NK-92 treated with Interleukin-12 subunit alpha and Interleukin-12 subunit beta, amount 100 ng/mL, for 24 hours (cell line): ENCODE measurements at regions not wholly inside any gene's neighbourhood (a gene's known extent, or its start where the extent isn't known, plus 50 kb on each side); places are given as distances from the start of the nearest gene placed in this dataset.
A peak's percentile ranks its signal among the peaks of the same experiment; 100 is the strongest.

Experiments
- DNase-seq: peaks from one replicate; lab custom pipeline; 2025; lab: John Stamatoyannopoulos, UW

DNA sequence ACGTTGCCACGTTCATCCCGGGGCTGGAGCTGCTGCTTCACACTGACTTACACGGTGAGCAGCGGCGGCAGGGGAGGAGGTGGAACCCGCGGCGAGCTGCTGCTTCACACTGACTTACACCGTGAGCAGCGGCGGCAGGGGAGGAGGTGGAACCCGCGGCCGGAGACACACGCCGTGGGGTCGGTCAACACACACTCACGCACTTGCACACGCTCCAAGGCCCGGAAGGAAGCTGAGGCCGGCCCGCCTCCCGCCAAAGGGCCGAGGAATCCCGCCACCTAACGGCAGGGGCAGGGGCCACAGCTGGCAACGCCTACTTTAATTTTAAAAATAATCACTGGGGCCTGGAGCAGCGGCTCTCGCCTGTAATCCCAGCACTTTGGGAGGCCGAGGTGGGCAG, 94.4 kb upstream of the FOXC1 start:
- DNase-seq: no peak

DNA sequence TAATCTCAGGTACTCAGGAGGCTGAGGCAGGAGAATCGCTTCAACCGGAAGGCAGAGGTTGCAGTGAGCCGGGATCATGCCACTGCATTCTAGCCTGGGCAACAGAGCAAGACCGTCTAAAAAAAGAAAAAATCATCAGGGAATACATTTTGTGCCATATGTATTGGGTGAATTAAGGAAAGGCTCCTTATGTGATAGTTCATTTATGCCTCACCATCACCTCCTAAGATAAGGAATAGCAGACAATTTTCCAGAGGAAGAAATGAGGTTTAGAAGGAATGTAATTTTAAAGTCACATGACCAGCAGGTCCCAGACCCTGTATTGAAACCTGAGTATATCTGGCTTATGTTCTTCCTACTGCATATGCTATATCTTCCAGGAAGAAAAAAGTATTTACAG, 93.9 kb upstream of the FOXC1 start:
- no peak for DNase-seq

DNA sequence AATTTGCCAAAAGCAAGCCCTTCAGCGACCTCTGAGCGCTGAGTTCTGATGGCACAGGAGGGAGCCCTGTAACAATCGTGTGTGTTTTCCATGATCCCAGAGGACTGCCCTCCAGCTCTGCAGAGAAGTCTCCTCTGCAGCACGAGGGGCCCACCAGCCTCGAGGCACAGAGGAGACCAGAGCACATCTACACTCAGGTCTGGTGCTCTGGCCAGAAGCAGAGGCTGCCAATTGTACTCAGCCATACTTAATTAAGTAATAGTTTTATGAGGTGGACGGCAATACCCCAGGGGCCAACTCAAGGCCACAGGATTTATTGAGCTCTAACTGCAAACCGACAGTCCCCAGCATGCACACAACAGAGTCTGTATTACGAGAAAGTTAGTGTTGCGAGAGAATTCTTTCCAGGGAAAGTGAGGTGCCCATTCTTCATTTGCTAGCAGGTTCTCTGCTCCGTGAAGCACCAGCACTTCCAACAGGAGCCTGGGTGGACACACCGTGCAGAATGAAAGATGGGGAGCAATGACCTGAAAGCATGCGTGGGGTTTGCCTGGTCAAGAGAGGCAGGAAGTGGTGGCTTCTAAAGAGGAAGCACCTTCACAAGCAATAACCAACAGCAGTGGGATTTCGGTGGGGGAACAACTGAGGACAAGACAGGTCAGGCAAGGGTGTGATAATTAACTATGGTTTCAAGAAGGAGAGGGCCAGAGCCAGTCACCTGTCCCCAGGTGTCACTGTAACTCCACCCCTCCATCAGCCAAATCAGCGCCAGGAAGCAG, 92.8 kb upstream of the FOXC1 start:
- DNase-seq: no peak

DNA sequence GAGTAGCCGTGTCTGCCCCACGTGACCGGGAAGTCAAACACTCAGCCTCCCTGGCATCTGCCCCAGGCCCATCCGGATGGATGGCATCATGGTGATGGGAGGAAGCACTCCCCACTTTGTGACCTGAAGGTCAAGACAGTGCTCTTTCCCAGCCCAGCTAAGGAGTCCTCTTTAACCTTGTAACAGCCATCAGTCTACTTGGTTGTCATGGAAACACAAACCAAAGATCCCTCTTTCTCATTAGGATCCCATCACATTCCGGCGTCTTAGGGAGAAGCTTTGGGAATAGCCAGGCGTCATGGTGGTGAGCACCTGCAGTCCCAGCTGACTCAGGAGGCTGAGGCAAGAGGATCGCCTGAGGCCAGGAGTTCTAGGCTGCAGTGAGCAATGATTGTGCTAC, 90.9 kb upstream of the FOXC1 start:
- no peak for DNase-seq

DNA sequence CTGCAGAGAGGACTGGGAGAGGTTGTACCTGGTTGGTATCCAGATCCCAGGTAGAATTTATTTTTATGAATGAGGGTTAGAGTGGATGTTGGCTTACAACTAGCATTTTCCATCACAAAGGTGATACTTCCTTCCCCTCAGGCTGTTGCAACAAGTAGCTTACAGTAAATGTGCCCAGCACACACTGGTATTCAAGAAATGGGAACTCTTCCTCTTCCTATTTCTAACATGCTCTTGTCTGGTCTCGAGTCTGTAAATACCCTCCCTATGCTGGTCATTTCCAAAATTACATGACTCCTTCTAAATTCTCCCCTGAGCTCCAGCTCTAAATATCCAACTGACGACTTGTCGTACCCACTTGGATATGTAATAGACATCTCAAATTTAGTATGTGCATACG, 90.1 kb upstream of the FOXC1 start:
- DNase-seq: no peak

DNA sequence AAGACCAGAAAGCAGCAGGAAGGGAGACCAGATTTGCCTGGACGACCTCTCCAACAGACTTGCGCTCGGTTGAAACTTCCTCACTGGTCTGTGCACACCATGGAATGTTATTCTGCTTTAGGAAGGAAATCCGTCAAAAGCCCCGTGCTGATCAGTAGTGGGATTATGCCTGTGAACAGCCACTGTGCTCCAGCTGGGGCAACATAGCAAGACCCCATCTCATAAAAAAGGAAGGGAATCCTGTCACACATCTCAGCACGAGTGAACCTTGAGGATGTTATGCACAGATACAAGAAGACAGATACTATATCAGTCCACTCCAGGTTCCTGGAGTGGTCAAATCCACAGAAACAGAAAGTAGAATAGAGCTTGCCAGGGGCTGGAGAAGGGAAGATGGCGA, 86.9 kb upstream of the FOXC1 start:
- DNase-seq: no peak

DNA sequence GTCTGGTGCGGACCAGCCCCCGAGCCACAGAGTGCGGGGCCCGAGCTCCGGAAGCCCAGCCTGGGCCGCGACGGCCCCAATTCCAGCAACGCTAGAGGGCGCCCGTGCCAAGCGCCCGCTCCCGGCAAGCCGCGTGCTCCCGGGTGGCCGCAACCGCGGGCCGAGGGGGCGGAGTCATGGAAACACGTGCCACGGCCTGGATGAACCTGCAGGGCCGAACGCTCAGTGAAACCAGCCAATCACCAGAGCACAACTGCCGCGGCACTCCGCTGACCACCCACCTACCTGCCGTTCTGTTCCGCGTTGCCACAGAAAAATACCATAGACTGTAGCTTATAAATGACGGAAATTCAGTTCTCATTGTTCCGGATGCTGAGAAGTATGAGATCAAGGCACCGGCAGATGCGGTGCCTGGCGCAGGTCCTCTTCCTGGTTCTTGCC, 85.7 kb upstream of the FOXC1 start:
- no peak for DNase-seq

DNA sequence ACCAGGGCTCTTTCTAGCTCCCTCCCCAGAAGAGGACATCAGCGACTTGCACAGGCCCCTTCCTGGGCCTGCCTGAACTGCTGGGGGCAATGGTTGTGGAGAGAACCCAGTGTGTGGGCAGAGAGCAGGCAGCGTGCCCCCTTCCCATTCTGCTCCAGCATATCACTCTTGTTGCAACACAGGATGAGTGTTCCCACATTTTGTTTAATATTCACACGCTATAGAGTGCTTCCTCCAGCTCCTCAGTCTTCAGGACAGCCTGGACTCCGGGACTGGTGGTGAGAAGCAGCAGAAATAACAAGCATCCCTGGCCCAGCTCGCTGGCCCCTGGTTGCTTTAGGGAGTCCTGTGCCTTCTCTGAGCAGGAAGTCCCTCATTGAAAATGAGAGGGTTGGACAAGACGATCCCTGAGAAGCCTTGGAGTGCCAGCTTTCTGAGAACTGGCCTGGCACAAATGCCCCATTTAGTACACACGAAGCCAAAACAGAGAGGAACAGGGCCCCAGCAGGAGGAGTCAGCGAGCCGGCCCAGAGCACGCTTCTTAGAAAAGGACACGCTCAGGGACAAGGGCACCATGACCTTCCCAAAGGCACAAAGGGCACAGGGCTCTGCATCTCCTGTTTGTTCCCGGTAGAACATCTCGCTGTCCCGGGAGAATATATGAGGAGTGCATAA, 84.2 kb upstream of the FOXC1 start:
- no peak for DNase-seq

DNA sequence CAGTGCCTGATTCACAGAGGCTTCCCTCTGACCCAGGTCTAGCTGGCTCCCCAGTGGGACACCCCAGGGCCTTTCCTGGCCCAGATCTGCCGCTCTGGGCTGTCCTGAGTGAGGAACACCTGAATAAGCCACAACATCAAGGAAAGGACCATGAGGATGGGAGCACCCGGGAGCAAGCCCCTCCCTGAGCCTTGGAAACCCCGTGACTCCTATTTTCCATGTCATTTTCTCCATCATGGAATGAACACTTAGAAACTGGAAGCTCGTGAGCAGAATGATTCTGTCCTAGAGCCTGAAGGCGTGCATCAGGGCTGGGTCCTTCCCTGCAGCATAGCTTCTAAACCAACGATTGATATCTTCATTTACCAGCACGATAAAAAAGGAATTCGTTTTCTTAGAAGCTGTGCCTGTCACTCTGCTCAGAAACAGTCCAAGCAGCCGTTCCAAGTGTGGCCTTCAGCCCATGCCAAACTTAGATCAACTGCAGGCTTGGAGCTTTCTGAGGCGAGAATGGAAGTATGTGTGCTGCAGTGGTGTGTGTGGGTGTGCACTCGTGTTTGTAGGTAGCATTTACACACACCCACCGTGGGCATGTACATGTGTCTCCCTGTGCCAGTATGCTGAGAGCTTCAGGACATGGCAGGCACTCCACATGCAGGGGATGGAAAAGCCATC, 83.2 kb upstream of the FOXC1 start:
- DNase-seq: no peak

DNA sequence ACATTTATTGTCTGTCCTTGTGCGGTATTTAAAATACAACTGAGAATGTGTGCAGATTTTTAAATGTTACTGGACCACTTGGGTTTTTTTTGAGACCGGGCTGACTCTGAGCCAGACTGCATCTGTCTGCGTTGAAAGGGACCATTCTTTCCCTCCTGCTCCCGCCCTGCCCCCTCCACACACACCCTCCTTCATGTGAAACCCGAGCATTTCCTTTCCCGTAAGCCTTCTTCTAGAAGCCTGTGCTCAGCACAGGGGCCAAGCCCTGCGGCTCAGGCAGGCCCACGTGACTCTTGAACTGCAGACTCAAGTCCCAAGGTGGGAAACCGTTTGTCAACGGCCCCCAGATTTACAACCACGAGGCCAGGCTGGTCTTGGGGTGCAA, 82.7 kb upstream of the FOXC1 start:
- peak; percentile 51 for DNase-seq

DNA sequence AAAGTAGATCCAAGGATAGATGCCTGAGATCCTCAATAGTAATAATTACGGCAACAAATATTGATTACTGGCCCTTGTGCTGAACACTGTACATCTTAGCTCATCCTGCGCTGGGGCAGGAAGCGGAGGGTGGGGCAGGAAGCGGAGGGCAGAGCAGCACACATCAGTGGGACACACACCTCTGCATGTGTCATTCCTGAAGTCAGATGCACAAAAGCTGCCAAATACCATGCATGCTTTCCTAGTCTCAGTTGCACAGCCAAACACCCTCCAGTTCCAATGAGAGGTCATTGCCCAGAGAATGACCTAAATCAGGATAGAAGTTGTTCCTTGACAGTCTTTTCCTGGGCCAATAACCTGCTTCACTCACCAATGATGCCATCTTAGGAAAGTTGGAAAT, 74.4 kb upstream of the FOXC1 start:
- DNase-seq: no peak

DNA sequence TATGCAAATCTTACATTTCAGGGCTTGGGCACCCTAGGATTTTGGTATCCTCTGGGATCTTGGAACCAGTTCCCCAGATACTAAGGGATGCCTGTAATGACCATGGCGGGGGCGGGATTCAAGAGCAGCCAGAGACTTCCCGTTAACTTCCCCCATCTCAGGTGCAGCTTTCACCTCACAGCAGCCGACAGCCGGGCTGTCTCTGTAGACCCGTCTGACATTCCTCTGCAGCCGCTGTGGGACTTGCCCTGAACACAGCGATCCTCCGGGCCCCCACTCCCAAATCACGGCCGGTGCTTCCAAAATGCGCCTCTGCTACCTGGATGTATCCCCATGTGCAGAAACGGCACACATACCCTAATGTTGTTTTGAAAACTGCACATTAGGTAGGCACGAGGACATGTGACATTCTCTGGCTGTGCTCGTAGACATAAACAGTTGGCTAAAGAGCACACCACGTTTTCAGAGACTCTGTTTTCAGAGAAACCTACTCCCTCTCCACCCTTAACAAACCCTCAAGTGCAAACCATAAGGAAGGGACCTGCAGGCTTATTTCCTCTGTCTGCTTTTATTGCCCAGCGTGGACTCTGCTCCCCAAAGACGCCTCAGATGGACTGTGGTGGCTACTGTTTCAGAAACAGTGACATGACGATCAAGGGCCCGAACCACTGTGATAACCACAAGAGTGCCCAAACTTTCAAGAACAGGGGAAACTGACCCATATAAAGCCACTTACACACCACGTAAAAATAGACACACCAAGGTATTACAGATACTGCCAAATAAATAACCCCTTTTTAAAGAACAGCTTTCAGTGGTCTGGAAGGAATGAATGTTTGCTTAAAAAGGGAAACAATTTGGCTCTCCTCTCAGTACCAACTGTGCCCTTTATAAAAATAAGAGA, 72.9 kb upstream of the FOXC1 start:
- no peak for DNase-seq

DNA sequence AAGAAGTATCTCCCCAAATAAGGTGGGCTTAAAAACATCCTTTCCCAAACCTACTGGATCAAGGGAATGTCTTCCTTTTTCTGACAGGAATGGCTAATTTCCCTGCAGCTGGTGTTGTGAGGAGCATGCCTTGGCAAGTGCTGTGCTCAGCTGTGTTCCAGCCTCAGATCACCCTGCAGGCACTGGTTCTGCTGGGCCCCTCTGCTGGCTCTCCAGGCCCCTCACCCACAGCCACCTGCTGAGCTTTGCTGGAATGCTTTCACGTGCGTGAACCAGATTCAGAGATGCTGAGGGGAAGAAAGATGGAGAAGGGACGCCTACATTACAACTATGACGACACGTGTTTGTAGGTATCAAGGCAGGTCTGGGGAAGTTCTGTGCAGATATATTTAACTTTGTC, 71.3 kb upstream of the FOXC1 start:
- no peak for DNase-seq

DNA sequence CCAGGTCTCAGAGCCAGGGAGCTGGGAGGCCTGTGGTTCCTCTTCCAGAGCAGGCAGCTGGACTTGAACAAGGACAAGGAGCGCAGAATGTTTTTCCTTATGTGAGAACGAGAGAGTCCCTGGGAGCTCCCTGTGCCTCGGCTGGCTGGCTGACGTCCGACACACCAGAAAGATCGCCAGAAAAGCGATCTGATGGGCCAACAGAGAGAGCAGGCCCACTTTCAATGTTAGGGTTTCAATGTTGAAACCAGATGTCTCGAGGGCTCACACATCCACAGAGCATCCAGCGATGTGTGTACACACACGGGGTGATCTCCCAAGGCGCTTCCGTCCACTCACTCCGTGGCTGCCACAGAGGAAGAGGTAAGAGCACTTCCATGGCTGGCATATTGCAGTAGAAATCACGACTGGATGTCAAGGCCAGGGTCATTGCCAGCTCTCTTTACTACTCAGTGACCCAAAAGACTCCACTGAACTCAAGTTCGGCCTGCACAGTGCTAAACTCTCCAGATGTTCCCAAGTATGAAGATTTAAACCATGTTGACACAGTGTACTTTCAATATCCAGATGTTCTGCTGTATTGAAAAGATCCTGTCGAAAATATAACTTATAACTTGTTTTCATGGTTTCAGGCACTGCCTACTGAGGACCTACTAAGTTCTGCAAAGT, 70.8 kb upstream of the FOXC1 start:
- no peak for DNase-seq

DNA sequence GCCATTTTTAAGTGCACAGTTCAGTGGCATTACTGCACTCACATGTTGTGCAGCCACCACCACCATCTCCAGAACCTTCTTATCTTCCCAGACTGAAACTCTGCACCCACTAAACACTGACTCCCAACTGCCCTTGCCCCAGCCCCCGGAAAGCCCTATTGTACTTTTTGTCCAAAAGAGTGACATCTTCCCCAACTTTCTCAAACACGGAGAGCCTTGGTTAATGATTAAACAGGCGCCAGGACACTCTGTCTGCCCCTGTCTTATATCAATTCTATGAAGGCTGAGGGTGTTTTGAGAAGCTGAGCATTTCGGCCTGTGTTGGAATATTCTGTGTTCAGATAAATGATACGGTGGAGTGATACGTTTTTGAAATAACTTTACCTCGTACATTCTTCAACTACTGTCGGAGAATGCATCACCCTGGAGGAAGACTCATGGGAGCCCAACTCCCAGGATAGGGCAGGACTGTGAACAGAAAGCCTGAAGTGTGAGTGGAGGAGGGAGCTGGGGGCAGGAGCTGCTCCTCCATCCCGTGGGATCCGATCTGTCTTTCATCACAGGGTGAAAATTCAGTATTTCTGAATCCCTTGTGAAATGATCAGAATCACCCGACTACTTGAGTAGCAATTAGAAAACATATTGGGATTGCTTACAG, 68.7 kb upstream of the FOXC1 start:
- DNase-seq: no peak

DNA sequence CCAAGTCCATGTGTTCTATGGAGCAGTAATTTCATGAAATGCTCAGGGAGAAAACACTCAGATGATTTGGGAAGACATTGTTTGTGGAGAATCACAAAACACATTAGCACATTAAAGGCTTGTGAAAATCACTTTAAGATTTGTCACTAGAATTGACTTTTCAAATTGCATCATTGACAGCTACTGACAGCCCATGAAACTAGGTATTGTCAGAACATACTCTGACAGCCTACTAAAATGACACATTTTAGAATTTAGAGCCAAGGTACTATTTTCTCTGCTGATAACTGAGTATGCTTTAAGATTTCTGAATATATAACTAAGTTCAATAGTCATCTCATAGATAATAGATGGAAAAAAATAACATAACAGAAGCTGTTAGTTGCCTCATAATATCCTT, 67.4 kb upstream of the FOXC1 start:
- DNase-seq: no peak

DNA sequence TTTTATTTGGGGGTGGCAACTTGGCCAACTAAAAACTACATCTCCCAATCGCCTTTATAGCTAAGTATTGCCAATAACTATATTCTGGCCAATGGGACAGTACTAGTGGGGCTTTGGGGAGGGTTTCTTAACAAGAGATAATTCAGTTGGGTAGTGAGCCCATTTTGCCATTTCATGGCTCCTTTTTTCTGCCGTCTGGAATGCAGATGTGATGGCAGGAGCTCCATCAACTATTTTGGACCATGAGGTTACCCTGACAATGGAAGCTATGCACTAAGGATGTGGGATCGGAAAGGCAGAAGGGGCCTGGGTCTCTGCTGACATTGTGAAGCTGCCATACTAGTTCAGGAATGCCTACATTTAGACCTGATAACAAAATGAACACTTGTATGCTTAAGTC, 67.0 kb upstream of the FOXC1 start:
- DNase-seq: no peak

DNA sequence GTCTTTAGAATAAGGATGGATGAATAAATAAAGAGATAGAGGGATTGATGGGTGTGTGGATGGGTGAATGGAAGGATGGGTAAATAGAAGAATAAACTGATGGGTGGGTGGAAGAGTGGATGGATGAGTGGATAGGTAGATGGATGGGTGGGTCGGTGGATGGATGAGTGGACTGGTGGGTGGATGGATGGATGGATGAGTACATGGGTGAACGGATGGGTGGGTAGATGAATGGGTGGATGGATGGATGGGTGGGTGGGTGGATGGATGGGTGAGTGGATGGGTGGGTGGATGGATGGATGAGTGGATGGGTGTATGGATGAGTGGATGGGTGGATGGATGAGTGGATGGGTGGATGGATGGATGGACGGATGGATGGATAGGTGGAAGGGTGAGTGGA, 65.7 kb upstream of the FOXC1 start:
- DNase-seq: no peak

DNA sequence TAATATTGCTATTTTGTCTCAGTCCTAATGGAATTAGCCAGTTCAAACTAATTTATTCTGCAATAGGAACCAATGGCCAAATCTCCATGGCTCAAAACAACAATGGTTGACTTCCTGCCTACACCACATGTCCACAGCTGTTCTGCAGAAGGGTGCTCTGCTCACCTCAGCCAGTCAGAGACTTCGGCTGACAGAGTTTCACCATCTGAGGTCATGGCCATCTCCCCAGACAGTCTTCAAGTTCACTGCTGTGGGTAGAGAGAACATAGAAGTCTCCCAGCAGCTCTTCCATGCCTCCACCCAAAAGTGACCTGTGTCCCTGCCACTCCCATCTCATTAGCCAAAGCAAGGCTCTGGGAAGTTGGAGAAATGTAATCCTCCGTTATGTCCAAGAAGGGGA, 65.1 kb upstream of the FOXC1 start:
- DNase-seq: no peak

DNA sequence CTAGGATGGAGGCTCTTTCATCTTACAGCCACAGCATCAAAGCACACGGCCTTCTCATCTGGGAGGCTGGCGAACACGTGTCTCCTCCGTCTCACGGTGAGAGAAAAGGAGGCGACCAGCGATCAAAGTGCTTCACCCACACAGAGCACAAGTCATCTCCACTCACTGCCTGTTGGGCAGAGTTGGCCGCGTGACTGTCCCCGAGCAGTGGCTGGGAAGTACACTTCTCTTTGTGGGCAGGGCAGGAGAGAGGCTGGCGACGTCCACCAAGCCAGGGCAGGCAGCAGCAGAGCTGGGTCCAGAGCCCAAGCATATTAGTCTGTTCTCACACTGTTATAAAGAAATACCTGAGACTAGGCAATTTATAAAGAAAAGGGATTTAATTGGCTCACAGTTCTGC, 64.1 kb upstream of the FOXC1 start:
- DNase-seq: no peak

DNA sequence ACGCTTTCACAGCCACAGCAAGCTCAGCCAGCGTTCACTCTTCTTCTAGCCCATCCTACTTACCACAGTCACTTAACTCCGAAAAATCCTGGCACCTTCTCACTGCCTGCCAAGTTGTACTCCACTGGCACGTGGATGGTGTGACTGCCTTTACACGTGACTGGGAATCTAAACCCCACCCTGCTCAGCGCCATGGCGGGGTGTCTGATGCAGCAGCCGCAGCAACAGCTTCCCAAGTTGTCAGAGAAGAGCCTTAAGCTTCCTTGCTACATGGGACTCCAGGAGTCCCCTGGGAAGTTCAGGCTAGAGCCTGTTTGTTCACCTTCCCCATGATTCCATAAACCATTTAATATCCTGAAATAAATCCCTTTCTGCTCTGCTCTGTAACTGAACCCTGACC, 61.9 kb upstream of the FOXC1 start:
- DNase-seq: no peak
